BJ (cell line): ENCODE measurements at regions not wholly inside any gene's neighbourhood (a gene's known extent, or its start where the extent isn't known, plus 50 kb on each side); places are given as distances from the start of the nearest gene placed in this dataset.

Source experiments
- CTCF ChIA-PET: fragments of 350-600 bp; formaldehyde crosslinking; extraction: SDS; loops from one replicate; lab custom pipeline; 2021; ENCODE audit warnings: antibody characterized with exemption, inconsistent platforms; lab: Yijun Ruan, JAX
- POLR2A ChIA-PET: fragments of 300-600 bp; sonication (Branson Sonifier 250); formaldehyde crosslinking; extraction: SDS; loops from one replicate; lab custom pipeline; 2021; ENCODE audit warnings: antibody characterized with exemption; lab: Charles Lee
- DNase-seq: peaks from one replicate; pipeline ENCODE4 v3.0.0-alpha.2; 2011; ENCODE audit warnings: low read depth
- H3K27me3 ChIP-seq: 2 replicates; pipeline ENCODE4 v1.6.0; 2011; ENCODE audit warnings: low read length; ENCODE audit not compliant: control insufficient read depth, insufficient read depth
- H3K36me3 ChIP-seq: 2 replicates; pipeline ENCODE4 v1.5.1; 2011; ENCODE audit warnings: low read length; ENCODE audit not compliant: control insufficient read depth, insufficient read depth
- H3K4me3 ChIP-seq: 2 replicates; pipeline ENCODE4 v1.5.1; 2011; ENCODE audit warnings: low read depth, mild to moderate bottlenecking, control low read depth, low read length
- TF ChIP-seq, protein P1 (sequence below): IDR thresholded peaks from 2 replicates; pipeline ENCODE4 v1.5.1; 2011; ENCODE audit warnings: low read depth, mild to moderate bottlenecking, control low read depth, inconsistent platforms, low read length, moderate library complexity; ENCODE audit not compliant: insufficient read depth

DNA sequence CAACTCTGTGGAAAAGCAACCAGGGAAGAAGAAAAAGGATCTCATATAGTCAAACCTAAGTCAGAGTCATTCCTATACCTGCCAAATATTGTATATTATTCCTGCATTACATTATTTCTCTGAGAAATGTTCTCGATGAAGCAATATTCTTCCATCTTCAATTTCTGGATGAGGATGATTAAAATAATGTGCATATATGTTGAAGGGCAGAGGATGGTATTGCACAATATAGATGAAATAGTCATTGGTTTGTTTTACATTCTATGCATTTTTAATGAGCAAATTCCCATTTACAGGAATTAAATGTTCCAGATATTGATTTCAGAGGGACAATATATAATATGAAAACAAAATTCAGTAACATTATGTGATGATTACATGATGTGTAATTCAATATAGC is 545.2 kb downstream of the STK39 start:
- TF ChIP-seq, protein P1, sequence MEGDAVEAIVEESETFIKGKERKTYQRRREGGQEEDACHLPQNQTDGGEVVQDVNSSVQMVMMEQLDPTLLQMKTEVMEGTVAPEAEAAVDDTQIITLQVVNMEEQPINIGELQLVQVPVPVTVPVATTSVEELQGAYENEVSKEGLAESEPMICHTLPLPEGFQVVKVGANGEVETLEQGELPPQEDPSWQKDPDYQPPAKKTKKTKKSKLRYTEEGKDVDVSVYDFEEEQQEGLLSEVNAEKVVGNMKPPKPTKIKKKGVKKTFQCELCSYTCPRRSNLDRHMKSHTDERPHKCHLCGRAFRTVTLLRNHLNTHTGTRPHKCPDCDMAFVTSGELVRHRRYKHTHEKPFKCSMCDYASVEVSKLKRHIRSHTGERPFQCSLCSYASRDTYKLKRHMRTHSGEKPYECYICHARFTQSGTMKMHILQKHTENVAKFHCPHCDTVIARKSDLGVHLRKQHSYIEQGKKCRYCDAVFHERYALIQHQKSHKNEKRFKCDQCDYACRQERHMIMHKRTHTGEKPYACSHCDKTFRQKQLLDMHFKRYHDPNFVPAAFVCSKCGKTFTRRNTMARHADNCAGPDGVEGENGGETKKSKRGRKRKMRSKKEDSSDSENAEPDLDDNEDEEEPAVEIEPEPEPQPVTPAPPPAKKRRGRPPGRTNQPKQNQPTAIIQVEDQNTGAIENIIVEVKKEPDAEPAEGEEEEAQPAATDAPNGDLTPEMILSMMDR: no peak
- Histone ChIP-seq H3K27me3 (no peaks in the 10 kb centered on the region), H3K4me3 (no peak overlapping the region), H3K36me3 (no peaks in the 10 kb centered on the region)
- POLR2A ChIA-PET: no interaction called here
- CTCF ChIA-PET: no interaction called here
- no peak for DNase-seq

DNA sequence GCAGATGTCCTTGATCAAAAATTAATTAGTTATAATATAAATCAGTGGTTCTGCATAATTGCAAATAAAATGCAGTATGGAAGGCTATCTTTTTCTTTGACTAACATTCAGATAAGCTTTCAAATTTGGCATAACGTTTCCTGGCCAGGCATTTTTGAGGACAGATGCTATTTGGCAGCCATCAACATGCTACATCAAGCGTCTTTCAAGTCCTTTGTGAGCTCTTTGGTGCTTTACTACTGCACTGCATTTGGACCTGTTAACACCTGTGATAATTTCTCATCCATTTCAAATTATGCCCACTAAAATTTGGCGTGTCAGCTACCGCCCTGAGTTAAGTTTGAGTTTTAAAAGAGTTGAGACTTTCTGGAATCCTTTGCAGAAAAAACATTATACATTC is 545.7 kb downstream of the STK39 start:
- Histone ChIP-seq H3K4me3 (no peak overlapping the region), H3K36me3 (no peaks in the 10 kb centered on the region), H3K27me3 (no peaks in the 10 kb centered on the region)
- ChIA-PET POLR2A (no interaction called here), CTCF (no interaction called here)
- DNase-seq: no peak
- TF ChIP-seq, protein P1: no peak

DNA sequence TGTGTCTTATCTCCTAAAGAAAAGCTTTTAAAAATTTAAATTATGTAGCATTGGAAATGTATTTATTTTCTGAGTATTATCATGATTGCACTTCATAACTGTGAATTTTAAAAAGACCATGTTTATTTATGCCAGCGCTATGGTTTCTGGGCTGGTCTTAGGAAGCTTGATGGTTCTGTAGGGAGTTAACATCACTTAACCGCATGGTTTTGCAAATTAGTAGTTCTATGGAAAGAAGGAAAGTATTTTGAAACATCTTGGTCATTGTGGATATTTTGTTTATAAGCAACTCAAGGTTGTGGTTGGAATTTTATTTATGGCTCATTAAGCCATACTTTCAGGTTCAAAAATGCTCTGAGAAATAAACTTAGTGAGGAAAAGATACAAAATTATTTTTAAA is 549.4 kb downstream of the STK39 start:
- H3K36me3 ChIP-seq: no peaks in the 10 kb centered on the region
- DNase-seq: no peak
- no peaks in the 10 kb centered on the region for H3K27me3 ChIP-seq
- CTCF ChIA-PET: no interaction called here
- no peak overlapping the region for H3K4me3 ChIP-seq
- POLR2A ChIA-PET: no interaction called here
- TF ChIP-seq, protein P1: no peak

DNA sequence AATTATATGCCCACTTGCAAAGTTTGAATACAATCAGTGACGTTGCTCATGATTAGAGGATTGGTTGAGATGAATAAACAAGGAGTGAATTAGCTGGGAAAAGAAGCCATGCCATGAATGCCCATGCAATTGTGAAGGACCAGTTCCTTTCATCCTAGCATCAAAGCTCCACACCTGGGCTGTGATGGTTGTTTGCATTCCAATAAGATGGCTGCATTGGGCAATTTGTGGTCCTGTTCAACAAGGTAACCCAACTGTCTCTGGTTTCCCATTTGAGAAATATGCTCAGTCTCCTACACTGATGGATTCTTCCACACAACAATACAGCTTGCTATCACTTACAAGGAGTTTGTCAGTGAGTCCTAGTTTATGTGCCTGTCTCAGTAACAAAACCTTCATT is 550.2 kb downstream of the STK39 start:
- DNase-seq: no peak
- ChIA-PET POLR2A (no interaction called here), CTCF (no interaction called here)
- TF ChIP-seq, protein P1: no peak
- no peaks in the 10 kb centered on the region for H3K27me3 ChIP-seq
- H3K36me3 ChIP-seq: no peaks in the 10 kb centered on the region
- no peak overlapping the region for H3K4me3 ChIP-seq

DNA sequence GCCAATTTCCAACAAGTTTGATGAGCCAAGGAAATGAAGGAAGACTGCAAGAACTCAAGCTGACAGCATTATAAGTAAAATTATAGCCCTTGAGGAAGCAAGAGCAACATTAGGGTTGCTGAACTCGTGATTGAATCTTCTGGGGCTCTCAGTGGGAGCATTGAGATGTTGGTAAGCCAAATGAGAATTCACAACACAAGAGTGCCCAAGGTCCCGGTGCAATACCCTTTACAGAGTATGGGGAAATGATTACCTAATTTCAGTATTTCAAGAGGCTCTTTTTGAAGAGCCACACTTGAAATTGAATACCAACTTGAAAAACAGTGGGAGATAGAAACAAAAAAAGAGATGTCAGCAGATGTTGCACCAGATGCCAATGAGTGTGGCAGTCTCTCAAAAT is 554.5 kb downstream of the STK39 start:
- H3K27me3 ChIP-seq: no peaks in the 10 kb centered on the region
- POLR2A ChIA-PET: no interaction called here
- no peak overlapping the region for H3K4me3 ChIP-seq
- CTCF ChIA-PET: interaction anchor here (1.4 kb wide), 1 partner anchor 427 kb away, joined by 4 read pairs; no protein-coding TSS in a partner anchor
- H3K36me3 ChIP-seq: no peaks in the 10 kb centered on the region
- no peak for DNase-seq
- TF ChIP-seq, protein P1: no peak
